HG03103 (cell line): ENCODE measurements at regions not wholly inside any gene's neighbourhood (a gene's known extent, or its start where the extent isn't known, plus 50 kb on each side); places are given as distances from the start of the nearest gene placed in this dataset.
A peak's percentile ranks its signal among the peaks of the same experiment; 100 is the strongest.

Experiments
- ATAC-seq: cut with Tn5 transposase; IDR thresholded peaks from one replicate; pipeline ENCODE4 v1.9.1; 2021; ENCODE audit warnings: low read depth; ENCODE audit not compliant: unreplicated experiment

GRCh38 chr2:55973673-55974072 is 50.1 kb upstream of the EFEMP1 start:
- no peak for ATAC-seq

DNA sequence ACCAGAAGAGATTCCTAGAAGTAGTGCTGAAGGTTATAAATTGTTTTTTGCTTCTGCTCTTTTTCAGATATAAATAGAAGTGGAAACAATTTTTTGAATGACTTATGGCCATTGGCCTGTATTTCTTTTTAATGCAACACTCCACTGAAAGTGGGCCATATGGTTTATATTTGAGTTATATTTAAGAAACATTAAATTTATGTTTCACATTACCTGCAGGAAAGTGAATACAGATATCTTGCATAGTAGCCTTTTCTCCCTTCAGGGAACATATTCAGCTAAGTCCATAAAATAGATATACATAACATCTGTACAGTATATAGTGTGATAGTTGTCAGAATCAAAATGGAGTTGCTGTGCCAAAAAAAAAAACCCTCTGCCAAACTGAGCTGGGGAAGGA is 53.1 kb upstream of the EFEMP1 start:
- no peak for ATAC-seq

DNA sequence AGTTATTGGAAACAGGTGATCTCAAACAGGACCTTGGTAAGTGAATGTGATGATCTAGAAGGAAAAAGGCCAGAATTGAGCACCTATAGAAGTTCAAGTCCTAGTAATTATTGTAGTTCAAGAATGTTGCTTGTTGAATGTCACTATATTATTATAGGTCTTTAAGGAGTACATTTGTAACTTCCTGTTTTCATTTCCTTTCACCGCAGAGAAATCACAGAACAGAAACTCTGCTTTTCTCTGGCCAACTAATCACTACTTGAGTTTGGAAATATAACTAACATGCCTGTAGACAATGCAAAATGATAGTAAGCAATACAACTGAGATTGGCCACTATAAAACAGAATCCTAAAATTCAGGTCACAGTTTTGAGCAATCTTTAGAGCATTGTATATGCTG is 61.8 kb upstream of the EFEMP1 start:
- ATAC-seq = peak; percentile 97

GRCh38 chr2:55986001-55986400 is 62.4 kb upstream of the EFEMP1 start:
- ATAC-seq = no peak

DNA sequence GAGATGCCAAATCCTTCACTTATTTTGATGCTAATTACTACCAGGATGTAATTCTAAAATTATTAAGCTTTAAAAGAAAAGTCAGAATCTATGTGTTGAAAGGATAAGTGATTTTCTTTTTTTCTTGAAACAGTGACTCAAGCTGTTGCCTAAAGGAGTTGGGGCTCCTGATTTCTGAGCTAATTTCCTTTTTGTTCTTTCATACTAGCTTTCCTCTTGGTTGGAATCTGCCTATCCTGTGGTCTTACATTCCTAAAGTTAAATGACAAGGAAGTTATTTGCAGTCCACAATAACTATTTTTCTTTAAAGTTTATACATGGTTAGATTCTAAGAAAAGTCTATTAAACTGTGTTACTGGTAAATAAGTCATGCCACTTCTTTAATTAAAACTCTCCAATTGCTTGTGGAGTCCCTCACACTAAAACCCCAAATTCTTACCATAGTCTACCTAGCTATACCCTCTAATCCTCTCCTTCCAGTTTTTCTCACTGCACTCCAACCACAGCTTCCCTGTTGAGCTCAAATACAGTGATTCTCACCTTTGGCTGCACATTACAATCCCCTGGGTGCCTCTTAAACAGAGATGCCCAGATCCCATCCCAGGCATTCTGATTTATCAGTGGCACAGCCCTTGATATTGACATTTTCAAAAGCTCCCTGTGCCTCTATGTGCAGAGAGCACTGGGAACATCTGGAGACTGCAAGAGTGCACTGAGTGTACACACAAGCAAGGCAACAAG is 63.3 kb upstream of the EFEMP1 start:
- ATAC-seq = no peak

GRCh38 chr2:55989405-55989804 is 65.8 kb upstream of the EFEMP1 start:
- no peak for ATAC-seq

DNA sequence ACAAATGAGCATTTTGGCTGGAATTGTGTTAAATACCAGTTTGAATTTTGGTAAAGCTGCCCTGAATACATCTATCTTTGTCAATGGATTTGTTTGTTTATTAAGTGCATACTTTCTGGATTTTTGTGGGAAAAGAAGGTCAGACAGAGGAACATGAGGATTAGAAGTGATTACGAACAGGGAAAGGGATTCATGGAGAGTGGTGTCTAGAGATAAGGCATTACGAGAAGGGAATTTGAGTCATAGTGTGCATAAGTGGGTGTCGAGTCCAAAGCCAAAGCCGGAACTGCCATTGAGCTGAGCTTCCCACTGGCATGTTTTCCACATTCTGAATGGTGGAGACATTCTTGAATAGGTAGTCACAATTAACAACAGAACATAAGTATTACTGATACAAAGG is 68.9 kb upstream of the EFEMP1 start:
- ATAC-seq = no peak

- ATAC-seq = no peak
These were observed 70.1 kb upstream of the EFEMP1 start for GRCh38 chr2:55993685-55994084.

DNA sequence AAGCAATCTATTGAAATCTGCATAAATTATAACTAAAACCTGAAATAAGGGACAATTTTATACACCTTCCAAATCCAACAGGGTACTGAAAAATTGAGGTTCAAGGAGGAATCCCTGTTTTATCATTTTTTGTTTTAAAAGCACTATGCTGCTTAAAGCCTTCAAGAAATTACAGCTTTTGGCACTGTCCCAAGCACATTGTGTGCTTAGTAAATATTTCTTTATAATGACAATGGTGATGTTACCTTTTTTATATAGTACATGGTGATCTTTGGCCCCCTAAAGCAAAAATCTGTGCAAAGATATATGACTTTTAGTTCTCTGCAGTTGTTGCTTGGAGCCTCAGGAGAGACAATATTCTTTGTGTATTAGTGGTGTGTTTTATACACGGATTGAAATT is 71.6 kb upstream of the EFEMP1 start:
- no peak for ATAC-seq

- ATAC-seq = no peak
These were observed 72.3 kb upstream of the EFEMP1 start for GRCh38 chr2:55995902-55996301.

DNA sequence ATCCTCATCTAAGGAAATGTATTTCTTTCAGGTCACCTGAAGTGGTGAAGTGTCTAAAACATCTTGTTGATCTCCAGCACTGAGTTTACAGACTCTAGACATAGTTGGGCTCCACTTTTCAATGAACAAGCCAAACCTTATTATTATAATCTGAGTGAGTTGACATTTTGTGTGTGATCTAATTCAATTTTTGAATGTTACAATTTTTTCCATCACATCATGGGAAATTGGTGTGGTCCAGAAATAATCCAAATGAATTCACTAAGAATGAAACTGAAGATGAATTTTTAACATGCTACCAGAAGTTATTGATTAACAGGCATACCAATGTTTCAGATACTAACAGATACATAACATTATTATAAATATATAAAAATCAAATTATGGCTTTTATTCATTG is 75.6 kb upstream of the EFEMP1 start:
- no peak for ATAC-seq

- no peak for ATAC-seq
These were observed 76.2 kb upstream of the EFEMP1 start for GRCh38 chr2:55999790-56000189.

DNA sequence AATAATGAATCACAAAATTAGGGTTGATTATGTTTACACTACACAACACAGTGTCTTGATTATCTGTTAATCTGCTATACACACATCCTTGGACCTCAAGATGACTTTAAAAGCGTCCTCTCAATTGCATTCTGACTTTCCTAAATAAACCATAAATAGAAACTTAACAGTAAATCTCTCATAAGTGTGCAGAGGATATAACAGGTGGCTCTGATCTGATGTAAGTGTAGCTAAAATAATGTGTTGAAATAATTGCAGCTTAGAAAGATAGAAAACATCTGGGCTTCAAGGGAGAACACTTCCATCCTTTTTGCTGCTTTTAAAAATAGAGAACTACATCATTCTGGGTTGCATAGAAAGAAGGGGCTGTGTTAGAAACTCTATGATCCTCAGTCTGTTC is 78.4 kb upstream of the EFEMP1 start:
- no peak for ATAC-seq

GRCh38 chr2:56008661-56009431 is 85.3 kb upstream of the EFEMP1 start:
- ATAC-seq = no peak

GRCh38 chr2:56009758-56010458 is 86.3 kb upstream of the EFEMP1 start:
- no peak for ATAC-seq

DNA sequence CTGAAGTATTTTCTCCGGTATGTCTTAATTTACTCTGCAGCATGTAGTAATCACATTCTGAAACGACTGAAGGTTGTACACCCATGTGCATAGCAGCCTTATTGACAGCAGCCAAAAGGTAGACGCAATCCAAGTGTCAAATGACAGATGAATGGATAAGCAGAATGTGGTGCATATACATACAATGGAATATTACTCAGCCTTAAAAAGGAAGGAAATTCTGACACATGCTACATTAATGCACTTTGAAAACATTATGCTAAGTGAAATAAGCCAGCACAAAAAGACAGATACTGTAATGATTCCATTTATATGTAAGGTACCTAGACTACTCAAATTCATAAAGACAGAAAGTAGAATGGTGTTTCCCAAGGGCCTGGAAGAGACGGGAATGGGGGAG is 88.0 kb upstream of the EFEMP1 start:
- no peak for ATAC-seq

DNA sequence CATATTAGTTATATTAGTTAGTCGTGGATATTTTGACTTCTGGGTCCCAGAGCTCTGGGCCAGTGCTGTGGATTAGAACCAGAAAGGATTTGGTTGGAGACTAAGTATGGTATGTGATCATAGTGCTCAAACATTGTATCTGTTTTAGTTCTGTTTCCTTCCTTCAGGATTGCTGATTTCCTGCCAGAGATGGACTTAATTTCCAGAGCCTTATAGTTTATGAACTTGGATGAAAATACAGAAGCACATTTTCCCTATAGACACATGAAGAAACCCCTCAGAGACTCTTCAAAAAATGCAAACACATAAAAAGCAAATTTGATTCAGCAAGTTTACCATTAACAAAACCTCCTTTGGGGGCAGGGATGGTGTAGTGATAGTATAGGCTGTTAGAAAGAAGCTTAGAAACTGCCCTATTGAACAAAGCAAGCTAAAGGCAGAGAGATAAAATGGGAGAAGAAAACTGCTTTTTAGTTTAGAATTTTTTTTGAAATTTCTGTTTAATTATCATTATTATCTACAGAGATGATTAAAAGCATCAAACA is 88.7 kb upstream of the EFEMP1 start:
- ATAC-seq = no peak

- ATAC-seq = no peak
These were observed 89.9 kb upstream of the EFEMP1 start for GRCh38 chr2:56013475-56013874.

DNA sequence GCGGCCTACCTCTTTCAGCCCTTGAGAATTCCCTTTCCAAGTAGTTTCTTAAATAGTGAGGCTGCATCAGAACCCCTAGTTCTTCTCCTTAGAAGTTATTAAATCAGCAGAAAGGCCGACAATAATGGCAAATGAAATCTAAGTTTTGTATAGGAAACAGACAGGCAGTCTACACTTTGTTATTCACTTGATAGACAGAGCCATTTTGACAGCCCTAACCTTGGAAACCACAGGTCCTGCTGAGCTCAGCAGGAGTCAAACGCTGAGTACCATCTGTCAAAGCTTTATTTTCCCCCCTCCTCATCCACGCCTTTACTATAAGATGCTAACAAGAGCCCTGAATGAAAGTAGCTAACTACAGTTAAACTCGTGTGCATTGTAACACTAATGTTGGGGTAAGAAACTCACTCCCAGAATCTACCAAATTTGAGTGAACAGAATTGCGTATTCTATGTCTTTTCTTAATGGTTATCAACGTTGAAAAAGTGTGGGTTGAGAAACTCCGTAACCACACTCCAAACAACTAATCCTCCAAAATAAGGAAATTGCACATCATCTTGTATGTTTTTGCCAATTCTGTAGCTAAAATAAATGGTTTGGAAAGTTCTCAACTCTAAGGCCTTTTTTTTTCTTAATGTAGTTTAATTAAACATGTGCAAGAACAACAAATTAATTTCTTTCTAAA is 90.6 kb upstream of the EFEMP1 start:
- no peak for ATAC-seq

- no peak for ATAC-seq
These were observed 92.1 kb upstream of the EFEMP1 start for GRCh38 chr2:56015711-56016115.

DNA sequence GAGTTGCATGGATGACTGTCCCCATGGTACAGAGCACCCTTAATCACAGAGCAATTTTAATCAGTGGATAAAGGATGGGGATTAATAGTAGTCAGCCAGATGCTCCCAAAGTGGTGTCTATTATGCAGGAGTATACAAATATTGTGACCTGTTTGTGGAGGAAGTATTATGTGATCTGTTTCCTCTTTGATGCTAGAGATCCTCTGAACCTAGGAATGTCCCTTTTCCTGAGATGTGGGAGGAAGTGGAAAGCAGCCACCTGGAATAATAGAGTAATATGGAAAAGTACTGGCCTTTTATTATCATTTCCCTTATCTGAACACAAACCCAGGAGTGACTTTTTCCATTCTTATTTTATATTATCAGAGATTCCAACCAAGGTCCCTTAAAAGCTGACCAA is 94.2 kb upstream of the EFEMP1 start:
- no peak for ATAC-seq
